OCI-LY1 (cell line): ENCODE measurements at regions not wholly inside any gene's neighbourhood (a gene's known extent, or its start where the extent isn't known, plus 50 kb on each side); places are given as distances from the start of the nearest gene placed in this dataset.

Source experiments
- H2AFZ ChIP-seq: fragments of 200-600 bp; sonication (generic), shearing (Covaris generic); 2 replicates; pipeline ENCODE4 v1.6.0; 2014; ENCODE audit warnings: antibody characterized with exemption, mild to moderate bottlenecking, low read length
- H3F3A ChIP-seq: fragments of 200-600 bp; sonication (generic), shearing (Covaris generic); 2 replicates; pipeline ENCODE4 v1.6.0; 2014; ENCODE audit warnings: mild to moderate bottlenecking, antibody characterized with exemption, low read length, moderate library complexity; ENCODE audit not compliant: insufficient read depth
- H3K27ac ChIP-seq: fragments of 200-600 bp; sonication (generic); 2 replicates; pipeline ENCODE4 v1.5.1; 2014; ENCODE audit warnings: low read length, mixed run types, mild to moderate bottlenecking, low read depth; ENCODE audit not compliant: poor library complexity, severe bottlenecking
- H3K27me3 ChIP-seq: fragments of 200-600 bp; sonication (generic); 2 replicates; pipeline ENCODE4 v1.6.0; 2014; ENCODE audit warnings: antibody characterized with exemption, mild to moderate bottlenecking, low read length, moderate library complexity; ENCODE audit not compliant: insufficient read depth
- H3K36me3 ChIP-seq: fragments of 200-600 bp; sonication (generic); 2 replicates; pipeline ENCODE4 v1.6.1; 2014; ENCODE audit warnings: mild to moderate bottlenecking, antibody characterized with exemption, low read length, moderate library complexity, mixed read lengths; ENCODE audit not compliant: insufficient read depth
- H3K4me1 ChIP-seq: fragments of 200-600 bp; sonication (generic); 2 replicates; pipeline ENCODE4 v1.5.1; 2014; ENCODE audit warnings: mild to moderate bottlenecking, low read length, moderate library complexity; ENCODE audit not compliant: insufficient read depth, severe bottlenecking
- H3K4me2 ChIP-seq: fragments of 200-600 bp; sonication (generic), shearing (Covaris generic); 2 replicates; pipeline ENCODE4 v1.6.1; 2014; ENCODE audit warnings: low read length
- H3K4me3 ChIP-seq: fragments of 200-600 bp; sonication (generic); 2 replicates; pipeline ENCODE4 v1.5.1; 2014; ENCODE audit warnings: low read length, low read depth, mild to moderate bottlenecking, mixed read lengths; ENCODE audit not compliant: poor library complexity, severe bottlenecking
- H3K79me2 ChIP-seq: fragments of 200-600 bp; shearing (Covaris generic); 2 replicates; pipeline ENCODE4 v1.6.1; 2016; ENCODE audit warnings: mixed run types, low read length, mixed read lengths; ENCODE audit not compliant: insufficient read depth
- H3K9ac ChIP-seq: fragments of 200-600 bp; sonication (generic), shearing (Covaris generic); 2 replicates; pipeline ENCODE4 v1.6.1; 2014; ENCODE audit warnings: mild to moderate bottlenecking, low read length, mixed read lengths
- H3K9me2 ChIP-seq: fragments of 200-600 bp; sonication (generic), shearing (Covaris generic); 2 replicates; pipeline ENCODE4 v1.6.1; 2014; ENCODE audit warnings: low read depth, mild to moderate bottlenecking, low read length, mixed read lengths
- H3K9me3 ChIP-seq: fragments of 200-600 bp; shearing (Covaris generic); 2 replicates; pipeline ENCODE4 v1.6.1; 2014; ENCODE audit warnings: low read length, mixed read lengths
- H4K20me1 ChIP-seq: fragments of 200-600 bp; sonication (generic), shearing (Covaris generic); 2 replicates; pipeline ENCODE4 v1.6.0; 2016; ENCODE audit warnings: mild to moderate bottlenecking, low read length; ENCODE audit not compliant: insufficient read depth
- CTCF ChIP-seq: fragments of 200-600 bp; sonication (generic), shearing (Covaris generic); IDR thresholded peaks from 2 replicates; pipeline ENCODE4 v1.5.1; 2017; ENCODE audit warnings: mild to moderate bottlenecking, antibody characterized with exemption, low read length, moderate library complexity, mixed read lengths
- EZH2 ChIP-seq: fragments of 200-600 bp; sonication (generic), shearing (Covaris generic); IDR thresholded peaks from 2 replicates; pipeline ENCODE4 v1.8.0; 2017; ENCODE audit warnings: borderline replicate concordance, mixed run types, mild to moderate bottlenecking, antibody characterized with exemption, low read length, moderate library complexity, mixed read lengths

- Histone ChIP-seq H3K79me2 (no peaks in the 10 kb centered on the region), H3K4me3 (no peak overlapping the region), H3K36me3 (no peaks in the 10 kb centered on the region), H3K27me3 (no peaks in the 10 kb centered on the region), H3F3A (no peaks in the 10 kb centered on the region), H3K4me2 (no peak overlapping the region), H3K27ac (no peak overlapping the region), H2AFZ (no peak overlapping the region), H3K9ac (no peak overlapping the region), H3K9me3 (no peaks in the 10 kb centered on the region), H4K20me1 (no peaks in the 10 kb centered on the region), H3K4me1 (no peaks in the 10 kb centered on the region), H3K9me2 (no peaks in the 10 kb centered on the region)
- TF ChIP-seq EZH2 (no peak), CTCF (no peak)
These were observed 120.7 kb downstream of the NAA11 start for GRCh38 chr4:79205121-79205520.

- no peaks in the 10 kb centered on the region for H3K9me2 ChIP-seq
- H2AFZ ChIP-seq, result no peak overlapping the region
- no peaks in the 10 kb centered on the region for H3K27me3 ChIP-seq
- H3K36me3 ChIP-seq, result no peaks in the 10 kb centered on the region
- TF ChIP-seq EZH2 (no peak), CTCF (no peak)
- no peaks in the 10 kb centered on the region for H3F3A ChIP-seq
- H3K4me1 ChIP-seq, result no peaks in the 10 kb centered on the region
- H3K4me3 ChIP-seq, result no peak overlapping the region
- H3K79me2 ChIP-seq, result no peaks in the 10 kb centered on the region
- H3K27ac ChIP-seq, result no peak overlapping the region
- H4K20me1 ChIP-seq, result no peaks in the 10 kb centered on the region
- no peak overlapping the region for H3K4me2 ChIP-seq
- no peak overlapping the region for H3K9ac ChIP-seq
- no peaks in the 10 kb centered on the region for H3K9me3 ChIP-seq
These were observed 123.9 kb downstream of the NAA11 start for GRCh38 chr4:79201971-79202370.

- no peaks in the 10 kb centered on the region for H4K20me1 ChIP-seq
- H3K9me2 ChIP-seq, result no peaks in the 10 kb centered on the region
- no peak overlapping the region for H3K27ac ChIP-seq
- H3K4me2 ChIP-seq, result no peak overlapping the region
- H3F3A ChIP-seq, result no peaks in the 10 kb centered on the region
- no peak for TF ChIP-seq CTCF
- TF ChIP-seq EZH2, result no peak
- no peaks in the 10 kb centered on the region for H3K36me3 ChIP-seq
- H3K79me2 ChIP-seq, result no peaks in the 10 kb centered on the region
- H2AFZ ChIP-seq, result no peak overlapping the region
- H3K9me3 ChIP-seq, result no peaks in the 10 kb centered on the region
- no peak overlapping the region for H3K4me3 ChIP-seq
- no peaks in the 10 kb centered on the region for H3K4me1 ChIP-seq
- H3K27me3 ChIP-seq, result no peaks in the 10 kb centered on the region
- H3K9ac ChIP-seq, result no peak overlapping the region
These were observed 126.1 kb downstream of the NAA11 start for GRCh38 chr4:79199743-79200142.
